Esophagus muscularis mucosa (tissue), 4 donors: ENCODE measurements at regions not wholly inside any gene's neighbourhood (a gene's known extent, or its start where the extent isn't known, plus 50 kb on each side); places are given as distances from the start of the nearest gene placed in this dataset.

Experiments used
- DNase-seq: peaks from one replicate; pipeline ENCODE4 v3.0.0-alpha.2; 2017; ENCODE audit errors: extremely low spot score
- H3K27ac ChIP-seq, 4 donors: fragments of 200-600 bp; sonication (generic); replicated peaks in 1 of 4; 1 replicate in 3 of 4; 2 replicates in 1 of 4; pipeline ENCODE4 v1.5.1; 2016 to 2019; ENCODE audit warnings: mild to moderate bottlenecking in 1 of 4
- H3K27me3 ChIP-seq, 4 donors: fragments of 200-600 bp; sonication (generic); one replicate each; pipeline versions ENCODE4 v1.5.1 to v1.6.0; 2016 to 2019
- H3K36me3 ChIP-seq, 4 donors: fragments of 200-600 bp; sonication (generic); one replicate each; pipeline ENCODE4 v1.5.1; 2016 to 2019
- H3K4me1 ChIP-seq, 4 donors: fragments of 200-600 bp; sonication (generic); one replicate each; pipeline ENCODE4 v1.5.1; 2016 to 2019
- H3K4me3 ChIP-seq, 4 donors: fragments of 200-600 bp; sonication (generic); 1 replicate in 2 of 4; 2 replicates in 2 of 4; pipeline ENCODE4 v1.5.1; 2016 to 2019; ENCODE audit warnings: mild to moderate bottlenecking in 4 of 4, moderate library complexity in 1 of 4
- H3K9me3 ChIP-seq, 4 donors: fragments of 200-600 bp; sonication (generic); 1 replicate in 3 of 4; 2 replicates in 1 of 4; pipeline ENCODE4 v1.5.1; 2016 to 2019
- CTCF ChIP-seq, 3 experiments: fragments of 200-600 bp in 2 of 3; fragments of 450-650 bp in 1 of 3; sonication (generic) in 2 of 3; IDR thresholded peaks; one replicate each; pipeline ENCODE4 v1.5.1; 2017 to 2019; ENCODE audit warnings: antibody characterized with exemption in 3 of 3, mild to moderate bottlenecking in 2 of 3, moderate library complexity in 1 of 3
- EP300 ChIP-seq: sonication (generic); formaldehyde crosslinking; IDR thresholded peaks from one replicate; pipeline ENCODE4 v1.6.1; 2017; ENCODE audit warnings: antibody characterized with exemption
- POLR2A ChIP-seq: fragments of 450-650 bp; IDR thresholded peaks from one replicate; pipeline ENCODE4 v1.6.1; 2017; ENCODE audit warnings: antibody characterized with exemption, moderate library complexity, mild to moderate bottlenecking, low read depth
- POLR2AphosphoS5 ChIP-seq, 2 donors: sonication (generic); formaldehyde crosslinking; IDR thresholded peaks; one replicate each; pipeline ENCODE4 v1.6.1; 2017; ENCODE audit warnings: antibody characterized with exemption in 2 of 2
- WGBS: methylation state at CpG from one replicate; pipeline ENCODE4 v1.1.5; 2018; 5-methylcytosine and 5-hydroxymethylcytosine counted together
- intact Hi-C: fragments of 100-400 bp; cut with DNase I; formaldehyde crosslinking; loops from one replicate; pipeline ENCODE4 v1.15.1; 2023

- no peak overlapping the region for H3K4me3 ChIP-seq
- WGBS: 66% methylated on average over 4 of the region's 4 CpGs
- peaks cover 0 to 3% (median 0%) of the 10 kb centered on the region in 4 donors for H3K27me3 ChIP-seq
- H3K27ac ChIP-seq: no peak overlapping the region
- intact Hi-C loops: no loop called here
- H3K36me3 ChIP-seq: no peaks in the 10 kb centered on the region
- DNase-seq: no peak
- H3K9me3 ChIP-seq: peaks cover 0 to 9% (median 0%) of the 10 kb centered on the region in 4 donors
- no peaks in the 10 kb centered on the region for H3K4me1 ChIP-seq
- TF ChIP-seq POLR2AphosphoS5 (IDR thresholded peaks at IDR 0.05) (no peak), CTCF (IDR thresholded peaks at IDR 0.05) (no peak), POLR2A (no peak), EP300 (no peak)
Measured at GRCh38 chr16:16782153-16782552, 403.2 kb downstream of the NPIPA7 start.

GRCh38 chr16:16788004-16788403, 409.1 kb downstream of the NPIPA7 start:
- H3K9me3 ChIP-seq: peaks cover 0 to 20% (median 4%) of the 10 kb centered on the region in 4 donors
- H3K27ac ChIP-seq: no peak overlapping the region
- intact Hi-C loops: no loop called here
- no peak overlapping the region for H3K4me3 ChIP-seq
- H3K4me1 ChIP-seq: no peaks in the 10 kb centered on the region
- TF ChIP-seq POLR2A (no peak), EP300 (no peak), POLR2AphosphoS5 (IDR thresholded peaks at IDR 0.05) (no peak), CTCF (IDR thresholded peaks at IDR 0.05) (no peak)
- WGBS: 55% methylated on average over 2 of the region's 2 CpGs
- H3K27me3 ChIP-seq: no peaks in the 10 kb centered on the region
- no peak for DNase-seq
- H3K36me3 ChIP-seq: no peaks in the 10 kb centered on the region

- Histone ChIP-seq H3K36me3 (no peaks in the 10 kb centered on the region), H3K4me3 (no peak overlapping the region), H3K9me3 (peaks cover 0 to 20% (median 4%) of the 10 kb centered on the region in 4 donors), H3K4me1 (no peaks in the 10 kb centered on the region), H3K27ac (no peak overlapping the region), H3K27me3 (no peaks in the 10 kb centered on the region)
- intact Hi-C loops: no loop called here
- DNase-seq: no peak
- TF ChIP-seq EP300 (no peak), POLR2A (no peak)
Measured at GRCh38 chr16:16790597-16790996, 411.7 kb downstream of the NPIPA7 start.

GRCh38 chr16:16791051-16791450, 412.1 kb downstream of the NPIPA7 start:
- Histone ChIP-seq H3K4me1 (no peaks in the 10 kb centered on the region), H3K27me3 (no peaks in the 10 kb centered on the region), H3K4me3 (no peak overlapping the region), H3K9me3 (peaks cover 0 to 20% (median 4%) of the 10 kb centered on the region in 4 donors), H3K36me3 (no peaks in the 10 kb centered on the region), H3K27ac (no peak overlapping the region)
- 80% methylated on average over 1 of the region's 1 CpG for WGBS
- no peak for DNase-seq
- intact Hi-C loops: no loop called here
- TF ChIP-seq CTCF (IDR thresholded peaks at IDR 0.05) (no peak), EP300 (no peak), POLR2AphosphoS5 (IDR thresholded peaks at IDR 0.05) (no peak), POLR2A (no peak)

GRCh38 chr16:16797239-16797638, 418.3 kb downstream of the NPIPA7 start:
- Histone ChIP-seq H3K27me3 (peaks cover 0 to 6% (median 0%) of the 10 kb centered on the region in 4 donors), H3K9me3 (peaks cover 0 to under 1% (median 0%) of the 10 kb centered on the region in 4 donors), H3K36me3 (no peaks in the 10 kb centered on the region), H3K27ac (no peak overlapping the region), H3K4me3 (no peak overlapping the region), H3K4me1 (no peaks in the 10 kb centered on the region)
- no peak for DNase-seq
- 77% methylated on average over 2 of the region's 2 CpGs for WGBS
- TF ChIP-seq EP300: no peak
- no peak for TF ChIP-seq CTCF (IDR thresholded peaks at IDR 0.05)
- no peak for TF ChIP-seq POLR2A
- TF ChIP-seq POLR2AphosphoS5 (IDR thresholded peaks at IDR 0.05): no peak
- intact Hi-C loops: no loop called here
